ENCODE measurements at regions not wholly inside any gene's neighbourhood (a gene's known extent, or its start where the extent isn't known, plus 50 kb on each side); places are given as distances from the start of the nearest gene placed in this dataset.
"Not testable (repeated sequence)": the region's sequence is repeated elsewhere in the genome, so short reads cannot be mapped to it uniquely, and the experiment has no call there.

DNA sequence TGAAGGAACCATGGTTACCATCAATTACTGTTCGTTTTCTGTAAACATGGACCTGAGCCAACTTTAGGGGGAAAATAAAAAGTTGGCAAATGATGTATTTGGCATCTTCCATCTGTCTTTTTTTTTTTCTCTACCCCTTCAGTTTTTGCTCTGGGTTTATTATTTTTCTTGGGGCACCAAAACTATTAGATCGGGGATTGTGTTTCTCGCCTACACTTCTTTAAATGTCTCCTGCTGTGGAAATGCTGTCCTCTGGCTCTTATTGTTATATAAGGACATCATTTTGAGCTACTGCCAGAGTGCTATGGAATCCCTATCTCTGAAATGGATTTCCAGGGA, 234.0 kb upstream of the SLIT2 start:
- DNase-seq (ENCODE audit: low spot score) (no peak), ATAC-seq (no peak)
- intact Hi-C loops (cut with DNase I): no loop called here

DNA sequence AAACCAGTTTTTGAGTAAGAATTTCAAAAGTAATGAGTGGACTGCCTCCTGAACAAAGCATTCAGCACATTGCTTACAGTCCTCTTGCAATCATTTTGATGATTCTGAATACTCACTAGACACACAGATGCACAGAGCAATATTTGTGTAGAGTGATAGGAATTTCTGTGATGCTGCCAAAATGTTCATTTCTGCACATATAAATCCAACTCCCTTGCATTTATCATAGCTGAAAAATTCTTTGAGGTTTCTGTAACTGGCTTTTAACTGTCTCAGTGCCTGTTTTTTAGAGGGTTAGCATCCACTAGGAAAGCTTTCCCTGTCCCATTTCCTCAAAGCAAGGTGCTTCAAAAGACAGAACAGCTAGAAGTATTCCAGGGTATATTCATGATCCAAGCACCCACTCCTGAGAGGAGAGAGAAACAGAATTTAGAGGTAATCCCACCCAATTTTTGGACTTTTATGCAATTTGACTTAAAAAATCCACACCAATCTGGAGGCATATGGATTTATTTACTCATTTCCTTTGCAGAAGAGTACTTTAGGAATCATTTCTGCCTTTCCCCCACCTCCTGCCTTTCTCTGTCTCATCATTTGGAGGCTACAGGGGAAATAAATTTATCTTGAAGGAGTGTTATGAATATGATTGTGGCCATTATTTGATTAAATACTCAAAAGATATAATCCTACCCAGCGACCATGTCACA, 234.5 kb upstream of the SLIT2 start:
- no peak for ATAC-seq
- DNase-seq (ENCODE audit: low spot score): no peak
- intact Hi-C loops (cut with DNase I): no loop called here

DNA sequence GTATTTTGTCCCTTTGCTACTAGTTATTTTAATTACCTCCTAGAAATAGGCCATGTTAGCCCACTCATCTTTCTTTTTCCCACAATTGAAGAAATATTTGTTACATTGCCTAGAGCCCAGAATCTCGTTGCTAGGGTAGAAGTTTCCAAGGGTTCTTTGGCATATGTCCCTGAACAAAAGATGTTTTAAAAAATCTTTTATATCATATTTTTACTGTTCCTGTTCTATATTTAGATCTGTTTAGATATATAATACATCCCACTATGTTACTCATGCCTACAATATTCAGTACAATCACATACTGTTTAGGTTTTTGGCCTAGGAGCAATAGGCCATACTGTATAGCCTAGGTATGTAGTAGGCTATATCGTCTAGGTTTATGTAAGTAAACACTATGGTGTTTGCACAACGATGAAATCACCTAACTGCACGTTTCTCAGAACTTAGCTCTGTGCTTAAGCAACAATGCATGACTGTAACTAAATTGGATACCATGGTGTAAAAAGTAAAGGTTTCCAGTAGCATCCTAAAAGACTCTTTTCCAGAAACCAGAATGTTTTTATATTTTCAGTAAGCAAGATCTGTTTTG, 236.0 kb upstream of the SLIT2 start:
- ATAC-seq (no peak), DNase-seq (ENCODE audit: low spot score) (no peak)
- intact Hi-C loops (cut with DNase I): no loop called here

DNA sequence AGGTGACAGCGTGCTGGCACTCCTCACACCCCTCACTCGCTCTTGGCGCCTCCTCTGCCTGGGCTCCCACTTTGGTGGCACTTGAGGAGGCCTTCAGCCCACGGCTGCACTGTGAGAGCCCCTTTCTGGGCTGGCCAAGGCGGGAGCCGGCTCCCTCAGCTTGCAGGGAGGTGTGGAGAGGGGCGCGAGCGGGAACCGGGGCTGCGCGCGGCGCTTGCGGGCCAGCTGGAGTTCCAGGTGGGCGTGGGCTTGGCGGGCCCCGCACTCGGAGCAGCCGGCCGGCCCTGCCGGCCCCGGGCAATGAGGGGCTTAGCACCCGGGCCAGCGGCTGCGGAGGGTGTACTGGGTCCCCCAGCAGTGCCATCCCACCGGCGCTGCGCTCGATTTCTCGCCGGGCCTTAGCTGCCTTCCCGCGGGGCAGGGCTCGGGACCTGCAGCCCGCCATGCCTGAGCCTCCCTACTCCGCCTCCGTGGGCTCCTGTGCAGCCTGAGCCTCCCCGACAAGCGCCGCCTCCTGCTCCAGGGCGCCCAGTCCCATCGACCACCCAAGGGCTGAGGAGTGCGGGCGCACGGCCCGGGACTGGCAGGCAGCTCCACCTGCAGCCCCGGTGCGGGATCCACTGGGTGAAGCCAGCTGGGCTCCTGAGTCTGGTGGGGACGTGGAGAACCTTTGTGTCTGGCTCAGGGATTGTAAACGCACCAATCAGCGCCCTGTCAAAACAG, 247.7 kb upstream of the SLIT2 start:
- intact Hi-C loops (cut with DNase I); DNase-seq (ENCODE audit: low spot score); ATAC-seq: not testable (repeated sequence)

DNA sequence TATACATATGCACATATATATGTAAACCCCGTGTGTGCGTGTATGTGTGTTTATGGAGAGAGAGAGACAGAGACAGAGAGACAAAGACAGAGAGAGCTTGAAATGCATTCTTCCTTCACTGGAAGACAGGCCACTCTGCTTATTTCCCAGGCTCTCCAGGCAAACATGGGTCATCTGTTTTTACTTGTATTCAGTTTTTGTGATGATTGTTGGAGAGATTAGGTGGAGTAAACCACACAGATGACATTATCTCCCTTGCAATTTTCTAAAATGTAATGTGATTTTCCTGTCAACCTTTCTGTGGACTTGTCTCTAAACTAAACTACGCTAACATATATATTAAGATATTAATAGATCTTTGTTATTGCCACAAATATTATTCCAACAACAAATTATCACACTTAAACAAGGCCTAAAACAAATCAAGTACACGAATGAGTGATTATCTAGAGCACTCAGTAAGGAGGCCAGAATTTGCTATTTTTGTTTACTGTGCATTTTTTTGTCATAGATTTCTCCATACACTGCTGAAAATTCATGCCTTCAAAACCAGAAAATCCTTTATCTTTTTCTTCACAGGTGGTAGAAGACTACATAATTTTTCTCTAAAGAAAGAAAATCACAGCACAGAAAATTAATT, 251.8 kb upstream of the SLIT2 start:
- DNase-seq (ENCODE audit: low spot score) (no peak), ATAC-seq (no peak)
- intact Hi-C loops (cut with DNase I): no loop called here

DNA sequence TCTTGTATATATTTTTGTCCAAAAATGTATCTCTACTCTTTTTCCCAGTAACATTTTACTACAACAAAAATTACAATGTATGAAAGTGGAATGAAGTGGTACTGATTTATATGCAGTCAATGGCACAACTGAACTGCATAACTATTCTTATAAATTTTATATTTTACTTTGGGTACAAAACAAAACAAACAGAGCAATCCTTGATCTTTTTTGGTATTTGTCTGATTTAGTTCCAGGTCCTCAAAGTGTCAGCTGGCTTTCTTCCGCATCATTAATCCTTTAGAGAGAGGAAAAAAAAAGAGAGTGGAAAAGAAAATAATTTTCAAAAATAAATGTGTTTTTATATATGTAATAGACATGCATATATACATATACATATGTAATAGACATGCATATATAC, 252.4 kb upstream of the SLIT2 start:
- ATAC-seq: no peak
- no peak for DNase-seq (ENCODE audit: low spot score)
- intact Hi-C loops (cut with DNase I): no loop called here

DNA sequence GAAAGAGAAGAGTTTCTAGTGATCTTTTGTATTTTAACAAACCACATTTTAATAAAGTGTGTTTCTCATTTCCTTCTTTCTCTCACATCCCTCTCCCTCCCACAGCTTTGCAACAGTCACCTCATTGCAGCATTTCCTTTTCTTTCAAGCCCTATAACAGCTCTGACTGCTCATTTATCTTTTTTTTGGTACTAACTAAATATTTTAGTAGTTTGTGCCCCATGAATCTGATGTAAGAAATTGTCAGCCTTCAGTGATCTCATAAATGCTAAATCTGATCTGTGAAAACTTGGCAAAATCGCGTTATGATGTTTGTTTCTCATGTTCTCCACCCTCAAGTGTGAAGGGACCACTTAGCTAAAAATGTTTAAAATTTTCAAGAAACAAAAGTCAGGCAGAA, 258.5 kb upstream of the SLIT2 start:
- DNase-seq (ENCODE audit: low spot score): no peak
- no peak for ATAC-seq
- intact Hi-C loops (cut with DNase I): no loop called here

DNA sequence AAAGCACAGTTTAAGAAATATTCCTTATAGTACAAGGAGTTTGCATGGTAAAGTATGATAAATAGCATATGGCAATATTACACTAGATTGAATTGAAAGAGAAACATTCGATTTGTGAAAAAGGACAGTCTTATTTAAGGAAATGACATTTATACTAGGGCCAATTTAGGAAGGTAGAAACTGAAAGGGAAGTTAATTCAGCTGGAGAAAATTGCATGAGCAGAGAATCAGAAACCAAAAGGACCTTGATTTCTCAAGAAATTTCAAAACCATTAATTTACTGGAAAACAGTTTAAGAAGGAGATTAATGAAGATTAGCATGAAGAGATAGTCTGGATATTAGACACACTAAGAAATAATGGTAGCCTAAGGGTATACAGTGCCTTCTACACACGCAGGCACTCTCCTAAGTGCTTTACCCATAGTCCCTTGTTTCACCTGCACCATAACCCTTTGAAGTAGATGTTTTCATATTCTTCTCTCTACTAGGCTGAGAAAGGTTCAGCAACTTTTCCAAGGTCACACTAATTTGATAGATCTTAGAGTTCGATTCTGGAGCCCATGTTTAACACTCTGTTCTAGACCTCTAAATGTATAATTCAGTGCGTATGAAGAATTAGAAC, 259.1 kb upstream of the SLIT2 start:
- ATAC-seq: no peak
- intact Hi-C loops (cut with DNase I): no loop called here
- no peak for DNase-seq (ENCODE audit: low spot score)

DNA sequence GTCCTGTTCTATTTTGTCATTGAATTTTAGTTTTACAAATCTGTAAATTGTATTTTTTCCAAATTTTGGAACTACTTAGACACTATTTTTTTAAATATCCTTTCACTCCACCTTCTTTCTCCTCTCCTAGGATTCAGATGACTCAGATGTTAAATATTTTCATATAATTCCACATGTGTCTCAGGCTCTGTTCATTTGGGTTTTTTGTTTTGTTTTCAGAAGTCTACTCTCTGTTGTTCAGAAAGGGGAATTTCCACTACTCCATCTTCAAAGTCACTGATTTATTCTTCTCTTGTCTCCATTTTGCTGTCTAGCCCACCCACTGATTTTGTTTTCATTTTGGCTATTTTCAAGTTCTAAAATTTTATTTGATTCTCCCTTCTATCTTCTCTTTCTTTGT, 264.0 kb upstream of the SLIT2 start:
- ATAC-seq (no peak), DNase-seq (ENCODE audit: low spot score) (no peak)
- intact Hi-C loops (cut with DNase I): no loop called here

DNA sequence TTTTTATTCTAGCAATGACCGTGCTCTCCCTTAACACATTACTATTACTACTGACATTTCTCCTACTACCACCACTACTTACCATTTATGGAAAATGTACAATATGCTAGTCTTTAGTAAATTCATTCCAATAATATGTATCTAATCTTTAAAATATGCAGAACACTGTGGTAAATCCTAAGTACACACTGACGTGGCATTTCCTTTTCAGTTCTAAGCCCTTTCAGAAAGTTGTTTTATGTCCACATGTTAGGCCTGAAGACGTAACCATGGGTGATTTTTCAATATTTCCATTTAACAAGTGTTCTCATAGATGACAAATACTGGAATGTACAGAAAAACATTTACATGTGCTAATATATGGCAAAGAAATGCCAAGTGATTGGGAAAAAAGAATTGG, 268.6 kb upstream of the SLIT2 start:
- DNase-seq (ENCODE audit: low spot score) (no peak), ATAC-seq (no peak)
- intact Hi-C loops (cut with DNase I): no loop called here

DNA sequence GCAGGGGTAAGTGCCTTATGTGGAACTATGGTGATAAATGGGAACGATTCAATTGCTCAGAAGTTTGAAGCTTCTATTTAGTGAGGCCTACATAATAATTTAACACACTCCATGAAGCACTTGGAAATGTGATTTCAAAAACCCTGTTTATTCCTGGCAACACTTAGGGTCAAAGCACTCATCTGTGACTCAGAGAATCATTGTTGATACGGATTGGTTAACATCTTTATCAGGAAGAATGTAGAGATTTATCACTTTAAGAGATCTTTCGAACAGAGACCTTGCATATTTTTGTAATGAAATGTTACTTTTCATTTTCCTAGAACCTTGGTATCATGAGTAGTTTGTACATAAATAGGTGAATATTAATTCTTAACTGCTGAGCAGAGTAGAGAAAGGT, 269.1 kb upstream of the SLIT2 start:
- ATAC-seq (no peak), DNase-seq (ENCODE audit: low spot score) (no peak)

DNA sequence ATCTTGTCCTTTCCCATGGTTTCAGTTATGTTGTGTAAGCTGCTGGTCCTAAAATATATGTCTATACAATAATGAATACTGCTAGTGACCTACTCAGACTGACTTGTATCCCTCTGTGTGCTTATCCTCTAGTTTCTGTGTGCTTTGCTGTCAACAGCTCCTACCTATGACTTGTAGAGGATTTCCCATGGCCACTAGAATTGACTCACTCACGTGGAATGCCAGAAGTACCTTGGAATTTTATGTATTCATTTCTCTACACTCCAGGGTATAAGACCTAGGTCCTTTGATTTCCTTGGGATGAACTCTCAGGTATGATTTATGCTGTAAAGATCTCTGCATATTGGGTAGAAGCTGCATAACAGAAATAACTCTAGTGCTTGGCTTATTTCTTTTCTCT, 279.9 kb upstream of the SLIT2 start:
- DNase-seq (ENCODE audit: low spot score) (no peak), ATAC-seq (no peak)
- intact Hi-C loops (cut with DNase I): no loop called here

More for the DNA sequence above, 269.1 kb upstream of the SLIT2 start:
- intact Hi-C loops (cut with DNase I): no loop called here

DNA sequence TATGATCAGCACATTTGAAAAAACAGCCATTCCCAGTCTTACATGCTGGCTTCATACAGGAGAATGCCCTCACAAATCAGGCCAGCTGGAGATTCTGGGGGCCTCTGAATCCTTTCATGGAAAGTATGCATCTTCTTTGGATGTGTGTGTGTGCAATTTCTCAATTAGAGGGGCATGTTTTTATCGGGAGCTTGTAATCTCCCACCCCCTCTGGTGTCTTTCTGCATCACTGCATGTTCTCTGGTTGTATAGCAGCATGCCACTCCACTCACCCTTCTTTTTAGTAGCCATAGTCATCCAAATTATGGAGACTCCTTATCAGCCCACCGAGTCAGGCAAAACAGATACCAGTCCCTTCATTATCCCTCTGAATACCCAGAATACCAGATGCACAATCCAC, 282.2 kb upstream of the SLIT2 start:
- intact Hi-C loops (cut with DNase I): no loop called here
- ATAC-seq (no peak), DNase-seq (ENCODE audit: low spot score) (no peak)

DNA sequence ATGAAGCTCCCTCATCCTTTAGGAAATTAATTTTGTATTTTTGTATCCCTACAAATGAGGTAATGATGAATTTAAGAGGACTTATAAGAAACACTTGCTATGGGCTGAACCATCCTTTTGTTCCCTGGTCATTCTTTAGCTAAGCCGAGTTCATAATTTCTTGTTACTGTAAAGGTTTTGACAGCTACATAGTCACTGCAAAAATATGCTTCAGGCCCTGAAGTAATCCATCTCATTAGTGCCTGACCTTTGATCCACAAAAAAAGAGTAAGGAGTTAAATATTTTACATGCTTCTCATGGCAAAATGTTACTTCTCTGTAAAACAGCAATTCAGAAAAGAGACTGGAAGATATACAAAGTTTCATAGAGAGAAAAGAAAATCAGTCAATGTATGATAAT, 290.6 kb upstream of the SLIT2 start:
- ATAC-seq: no peak
- intact Hi-C loops (cut with DNase I): no loop called here
- no peak for DNase-seq (ENCODE audit: low spot score)

DNA sequence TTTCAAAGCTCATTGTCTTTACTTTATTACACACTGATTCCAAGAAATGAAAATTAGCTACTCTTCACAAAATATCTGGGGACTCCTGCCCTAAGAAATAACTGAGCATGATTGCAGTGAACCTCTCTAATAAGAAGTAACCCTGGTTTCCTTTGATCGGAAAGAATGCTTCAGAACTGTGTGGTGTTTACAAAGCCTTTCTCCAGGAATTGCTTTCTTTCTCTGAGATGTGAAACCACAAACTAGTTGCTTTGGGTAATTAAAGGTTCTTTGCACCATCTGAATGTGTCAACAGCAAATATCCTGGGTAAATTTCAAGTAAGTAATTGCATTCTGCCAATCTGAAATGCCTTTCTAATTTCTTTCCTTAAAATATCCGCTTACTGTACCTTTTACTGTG, 292.9 kb upstream of the SLIT2 start:
- intact Hi-C loops (cut with DNase I): no loop called here
- ATAC-seq: no peak
- no peak for DNase-seq (ENCODE audit: low spot score)

DNA sequence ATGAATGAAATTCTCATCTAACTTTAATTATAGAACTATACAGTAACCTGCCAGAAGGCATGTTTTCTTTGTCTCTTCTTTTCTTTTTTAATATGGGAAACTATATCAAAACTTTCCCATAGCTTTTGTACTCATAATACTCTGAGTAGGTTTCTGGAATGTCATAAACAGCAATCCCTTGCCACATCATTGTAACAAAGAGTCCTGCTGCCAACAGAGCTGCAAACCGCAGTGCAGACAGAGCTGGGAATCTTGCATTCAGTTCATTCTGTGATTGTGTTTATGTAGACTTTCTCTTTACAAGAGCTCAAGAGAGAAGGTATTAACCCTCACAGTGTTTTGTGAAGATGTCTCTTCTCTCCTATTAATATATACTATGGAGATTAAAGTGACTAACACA, 304.4 kb upstream of the SLIT2 start:
- no peak for ATAC-seq
- no peak for DNase-seq (ENCODE audit: low spot score)
- intact Hi-C loops (cut with DNase I): no loop called here

DNA sequence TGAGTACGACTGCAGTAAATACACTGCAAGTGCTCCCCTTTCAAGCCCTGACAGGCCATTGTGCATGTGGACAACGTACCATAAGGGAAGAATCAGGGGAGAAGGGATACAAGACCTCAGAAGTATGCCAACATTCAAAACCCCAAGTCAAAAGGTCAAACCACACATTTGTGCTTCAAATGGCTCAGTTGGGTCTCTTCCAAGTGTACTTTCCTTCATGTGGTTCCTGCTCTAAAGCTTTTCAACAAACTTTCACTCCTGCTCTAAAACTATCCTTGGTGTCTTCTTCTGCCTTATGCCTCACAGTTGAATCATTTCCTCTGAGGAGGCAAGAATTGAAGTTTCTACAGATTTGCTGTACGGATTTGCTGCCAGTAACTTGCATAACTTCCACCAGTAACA, 305.7 kb upstream of the SLIT2 start:
- DNase-seq (ENCODE audit: low spot score) (no peak), ATAC-seq (no peak)
- intact Hi-C loops (cut with DNase I): no loop called here

DNA sequence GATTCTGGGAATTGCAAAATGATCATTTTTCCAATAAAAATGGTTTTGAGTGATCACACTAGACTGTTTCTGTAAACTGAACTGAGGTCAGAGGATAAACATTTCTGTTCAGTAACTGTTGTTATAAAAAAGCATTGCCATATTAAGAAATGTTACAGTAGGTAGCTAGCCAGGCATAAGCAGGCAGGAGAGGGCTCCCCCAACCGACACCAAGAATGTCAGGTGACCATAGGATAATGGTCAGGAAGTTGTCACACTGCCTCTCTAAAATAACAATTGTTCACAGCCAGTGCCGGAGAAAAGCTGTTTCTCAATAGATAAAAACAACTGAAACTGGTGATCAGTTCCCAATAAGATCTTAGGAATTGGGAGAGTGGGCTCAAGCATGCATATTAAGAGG, 306.2 kb upstream of the SLIT2 start:
- intact Hi-C loops (cut with DNase I): no loop called here
- ATAC-seq: peak; percentile 36
- no peak for DNase-seq (ENCODE audit: low spot score)

DNA sequence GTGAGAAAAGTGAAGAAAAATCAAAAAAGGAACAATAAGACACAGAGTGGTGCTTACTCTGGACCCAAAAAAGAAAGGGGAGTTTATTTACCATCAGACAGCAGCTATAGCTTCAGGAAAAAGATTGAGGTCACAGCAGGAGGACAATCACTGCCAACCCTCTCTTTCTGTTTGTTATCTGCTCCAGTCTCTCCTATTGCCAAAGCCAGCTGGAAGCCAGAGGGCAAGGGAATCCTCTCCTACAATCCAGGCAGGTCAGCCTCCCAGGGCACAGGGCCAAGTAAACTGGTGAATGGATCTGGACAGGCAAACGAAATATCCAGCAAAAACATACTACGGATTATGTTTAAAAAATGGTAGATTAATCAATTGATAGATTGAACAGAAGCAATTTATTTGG, 306.9 kb upstream of the SLIT2 start:
- intact Hi-C loops (cut with DNase I): no loop called here
- DNase-seq (ENCODE audit: low spot score) (no peak), ATAC-seq (no peak)

DNA sequence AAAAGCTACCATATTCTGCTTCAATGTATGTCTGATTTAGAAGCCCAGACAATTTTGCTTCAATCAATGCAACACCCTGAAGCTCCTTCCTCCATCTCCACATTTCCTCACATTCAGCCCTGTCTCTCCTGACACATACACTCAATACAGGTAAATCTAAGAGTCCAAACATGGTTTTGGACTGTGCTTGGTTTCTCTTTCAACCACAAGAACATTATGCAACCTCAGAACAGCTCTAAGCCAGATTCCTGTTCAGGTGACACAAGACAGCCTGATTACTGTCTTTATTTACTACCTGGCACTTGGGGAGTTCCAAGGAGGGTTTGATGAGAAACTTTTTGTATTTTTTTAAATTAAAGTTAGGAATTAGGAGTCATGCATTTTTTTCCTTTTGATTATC, 307.5 kb upstream of the SLIT2 start:
- intact Hi-C loops (cut with DNase I): no loop called here
- peak; percentile 13 for ATAC-seq

More for the DNA sequence above, 307.5 kb upstream of the SLIT2 start:
- DNase-seq (ENCODE audit: low spot score): no peak
